ENCODE measurements at regions not wholly inside any gene's neighbourhood (a gene's known extent, or its start where the extent isn't known, plus 50 kb on each side); places are given as distances from the start of the nearest gene placed in this dataset.

GRCh38 chr10:9823268-9823930, 1194.3 kb upstream of the CELF2 start:
- in situ Hi-C loops (cut with HindIII; ENCODE audit: low sequenced_read_pairs) = no loop called here

GRCh38 chr10:9824631-9825071, 1193.0 kb upstream of the CELF2 start:
- in situ Hi-C loops (cut with HindIII; ENCODE audit: low sequenced_read_pairs) = no loop called here

GRCh38 chr10:9825491-9826018, 1192.1 kb upstream of the CELF2 start:
- in situ Hi-C loops (cut with HindIII; ENCODE audit: low sequenced_read_pairs) = no loop called here

GRCh38 chr10:9828110-9828509, 1189.6 kb upstream of the CELF2 start:
- in situ Hi-C loops (cut with HindIII; ENCODE audit: low sequenced_read_pairs) = no loop called here

- in situ Hi-C loops (cut with HindIII; ENCODE audit: low sequenced_read_pairs) = no loop called here
Observed at GRCh38 chr10:9833942-9834341, 1183.7 kb upstream of the CELF2 start.

GRCh38 chr10:9834434-9834833, 1183.2 kb upstream of the CELF2 start:
- in situ Hi-C loops (cut with HindIII; ENCODE audit: low sequenced_read_pairs) = no loop called here

GRCh38 chr10:9845075-9845474, 1172.6 kb upstream of the CELF2 start:
- in situ Hi-C loops (cut with HindIII; ENCODE audit: low sequenced_read_pairs) = no loop called here

- in situ Hi-C loops (cut with HindIII; ENCODE audit: low sequenced_read_pairs) = no loop called here
Observed at GRCh38 chr10:9848278-9848677, 1169.4 kb upstream of the CELF2 start.

- in situ Hi-C loops (cut with HindIII; ENCODE audit: low sequenced_read_pairs) = no loop called here
Observed at GRCh38 chr10:9848981-9849380, 1168.7 kb upstream of the CELF2 start.

- in situ Hi-C loops (cut with HindIII; ENCODE audit: low sequenced_read_pairs) = no loop called here
Observed at GRCh38 chr10:9850415-9850814, 1167.3 kb upstream of the CELF2 start.

- in situ Hi-C loops (cut with HindIII; ENCODE audit: low sequenced_read_pairs) = no loop called here
Observed at GRCh38 chr10:9851808-9852207, 1165.9 kb upstream of the CELF2 start.

- in situ Hi-C loops (cut with HindIII; ENCODE audit: low sequenced_read_pairs) = no loop called here
Observed at GRCh38 chr10:9853405-9854355, 1164.0 kb upstream of the CELF2 start.

- in situ Hi-C loops (cut with HindIII; ENCODE audit: low sequenced_read_pairs) = loop anchor here (5.0 kb wide), 1 partner anchor 52 kb away; no protein-coding TSS in a partner anchor
Observed at GRCh38 chr10:9855451-9855850, 1162.2 kb upstream of the CELF2 start.

GRCh38 chr10:9858816-9859215, 1158.9 kb upstream of the CELF2 start:
- in situ Hi-C loops (cut with HindIII; ENCODE audit: low sequenced_read_pairs) = loop anchor here (5.0 kb wide), 1 partner anchor 48 kb away; no protein-coding TSS in a partner anchor

- in situ Hi-C loops (cut with HindIII; ENCODE audit: low sequenced_read_pairs) = no loop called here
Observed at GRCh38 chr10:9860045-9860444, 1157.6 kb upstream of the CELF2 start.

GRCh38 chr10:9863559-9864121, 1154.0 kb upstream of the CELF2 start:
- in situ Hi-C loops (cut with HindIII; ENCODE audit: low sequenced_read_pairs) = no loop called here

GRCh38 chr10:9868499-9868898, 1149.2 kb upstream of the CELF2 start:
- in situ Hi-C loops (cut with HindIII; ENCODE audit: low sequenced_read_pairs) = no loop called here

- in situ Hi-C loops (cut with HindIII; ENCODE audit: low sequenced_read_pairs) = no loop called here
Observed at GRCh38 chr10:9869205-9869604, 1148.5 kb upstream of the CELF2 start.

- in situ Hi-C loops (cut with HindIII; ENCODE audit: low sequenced_read_pairs) = no loop called here
Observed at GRCh38 chr10:9869606-9870176, 1148.0 kb upstream of the CELF2 start.

GRCh38 chr10:9875353-9875752, 1142.3 kb upstream of the CELF2 start:
- in situ Hi-C loops (cut with HindIII; ENCODE audit: low sequenced_read_pairs) = no loop called here

GRCh38 chr10:9877978-9878377, 1139.7 kb upstream of the CELF2 start:
- in situ Hi-C loops (cut with HindIII; ENCODE audit: low sequenced_read_pairs) = no loop called here
